Liver (tissue), 8 donors: ENCODE measurements at regions not wholly inside any gene's neighbourhood (a gene's known extent, or its start where the extent isn't known, plus 50 kb on each side); places are given as distances from the start of the nearest gene placed in this dataset.

Experiments
- DNase-seq: peaks from one replicate; pipeline ENCODE4 v3.0.0-alpha.2; 2017; ENCODE audit warnings: low spot score
- H3K27ac ChIP-seq, 2 donors: one replicate each; pipeline ENCODE4 v1.7.0; 2013; ENCODE audit warnings: inconsistent platforms in 2 of 2, low read length in 2 of 2, control low read depth in 1 of 2, low read depth in 1 of 2, mild to moderate bottlenecking in 1 of 2
- H3K27me3 ChIP-seq, 4 donors: one replicate each; pipeline versions ENCODE4 v1.6.1 to v1.7.0; 2013; ENCODE audit warnings: low read length in 3 of 4, inconsistent platforms in 1 of 4, mild to moderate bottlenecking in 1 of 4, moderate library complexity in 1 of 4; ENCODE audit not compliant: control insufficient read depth in 4 of 4, insufficient read depth in 4 of 4
- H3K36me3 ChIP-seq, 4 donors: one replicate each; pipeline versions ENCODE4 v1.6.1 to v1.7.0; 2013; ENCODE audit warnings: low read length in 3 of 4, mild to moderate bottlenecking in 3 of 4, low read depth in 1 of 4, moderate library complexity in 1 of 4; ENCODE audit not compliant: control insufficient read depth in 4 of 4, insufficient read depth in 3 of 4
- H3K4me1 ChIP-seq, 4 donors: one replicate each; pipeline versions ENCODE4 v1.6.1 to v1.7.0; 2013; ENCODE audit warnings: low read length in 3 of 4, mild to moderate bottlenecking in 3 of 4, moderate library complexity in 1 of 4; ENCODE audit not compliant: control insufficient read depth in 4 of 4, insufficient read depth in 4 of 4
- H3K4me3 ChIP-seq, 3 donors: one replicate each; pipeline versions ENCODE4 v1.6.1 to v1.7.0; 2013; ENCODE audit warnings: low read length in 3 of 3, control low read depth in 1 of 3, low read depth in 1 of 3, mild to moderate bottlenecking in 1 of 3
- H3K9ac ChIP-seq, 2 donors: one replicate each; pipeline ENCODE4 v1.7.0; 2013; ENCODE audit warnings: low read length in 2 of 2, mild to moderate bottlenecking in 2 of 2, moderate library complexity in 2 of 2, control low read depth in 1 of 2, low read depth in 1 of 2
- H3K9me3 ChIP-seq, 4 donors: one replicate each; pipeline versions ENCODE4 v1.6.1 to v1.7.0; 2013; ENCODE audit warnings: low read length in 3 of 4; ENCODE audit not compliant: control insufficient read depth in 4 of 4
- EGR1 ChIP-seq, 2 donors: IDR thresholded peaks; 2 replicates each; pipeline ENCODE4 v1.6.1; 2016 to 2018; ENCODE audit warnings: antibody characterized with exemption in 2 of 2, low read depth in 2 of 2
- FOXA1 ChIP-seq: IDR thresholded peaks from 2 replicates; pipeline ENCODE4 v1.6.1; 2016; ENCODE audit warnings: antibody characterized with exemption
- FOXA2 ChIP-seq: IDR thresholded peaks from 2 replicates; pipeline ENCODE4 v1.6.1; 2016; ENCODE audit warnings: antibody characterized with exemption
- GABPA ChIP-seq, 2 donors: IDR thresholded peaks in 1 of 2; conservative IDR thresholded peaks in 1 of 2; 2 replicates each; pipeline ENCODE4 v1.6.1; 2016; ENCODE audit warnings: antibody characterized with exemption in 2 of 2, mild to moderate bottlenecking in 1 of 2, moderate library complexity in 1 of 2
- HNF4G ChIP-seq: IDR thresholded peaks from 2 replicates; pipeline ENCODE4 v1.6.1; 2016; ENCODE audit warnings: antibody characterized with exemption
- JUND ChIP-seq, 2 donors: IDR thresholded peaks; 2 replicates each; pipeline ENCODE4 v1.6.1; 2016; ENCODE audit warnings: antibody characterized with exemption in 2 of 2
- NR2F2 ChIP-seq: IDR thresholded peaks from 2 replicates; pipeline ENCODE4 v1.6.1; 2016; ENCODE audit warnings: antibody characterized with exemption
- RAD21 ChIP-seq, 2 donors: IDR thresholded peaks; 2 replicates each; pipeline ENCODE4 v1.6.1; 2016; ENCODE audit warnings: antibody characterized with exemption in 2 of 2, mild to moderate bottlenecking in 2 of 2
- RXRA ChIP-seq, 2 donors: IDR thresholded peaks; 2 replicates each; pipeline ENCODE4 v1.6.1; 2017 to 2018; ENCODE audit warnings: antibody characterized with exemption in 2 of 2, mild to moderate bottlenecking in 1 of 2
- SP1 ChIP-seq: IDR thresholded peaks from 2 replicates; pipeline ENCODE4 v1.6.1; 2018; ENCODE audit warnings: antibody characterized with exemption, mild to moderate bottlenecking
- TAF1 ChIP-seq: conservative IDR thresholded peaks from 2 replicates; pipeline ENCODE4 v1.6.1; 2016; ENCODE audit warnings: antibody characterized with exemption, mild to moderate bottlenecking
- YY1 ChIP-seq: IDR thresholded peaks from 2 replicates; pipeline ENCODE4 v1.6.1; 2016; ENCODE audit warnings: antibody characterized with exemption, mild to moderate bottlenecking
- WGBS: extraction: QIAGEN DNeasy Blood & Tissue Kit; methylation state at CpG from one replicate; pipeline ENCODE4 v1.1.7; 2013; 5-methylcytosine and 5-hydroxymethylcytosine counted together
- TF ChIP-seq, protein P1 (sequence below): IDR thresholded peaks from 2 replicates; pipeline ENCODE4 v1.6.1; 2016; ENCODE audit warnings: antibody characterized with exemption
- TF ChIP-seq, protein P2 (sequence below): IDR thresholded peaks from 2 replicates; pipeline ENCODE4 v1.6.1; 2016; ENCODE audit warnings: antibody characterized with exemption
- TF ChIP-seq, protein P3 (sequence below): fragments of 150-350 bp; IDR thresholded peaks from 2 replicates; pipeline ENCODE4 v1.5.1; 2017; ENCODE audit warnings: improper control_type of control experiment, low read depth, low read length; ENCODE audit not compliant: missing input control
- TF ChIP-seq, protein P4 (sequence below): IDR thresholded peaks from 2 replicates; pipeline ENCODE4 v1.6.1; 2016; ENCODE audit warnings: antibody characterized with exemption, mild to moderate bottlenecking
- TF ChIP-seq, protein P5 (sequence below): IDR thresholded peaks from 2 replicates; pipeline ENCODE4 v1.6.1; 2016; ENCODE audit warnings: antibody characterized with exemption
- donor health status: healthy.
- donor health status: healthy.
- donor health status: healthy.
- donor health status: healthy.
- donor health status: healthy.

DNA sequence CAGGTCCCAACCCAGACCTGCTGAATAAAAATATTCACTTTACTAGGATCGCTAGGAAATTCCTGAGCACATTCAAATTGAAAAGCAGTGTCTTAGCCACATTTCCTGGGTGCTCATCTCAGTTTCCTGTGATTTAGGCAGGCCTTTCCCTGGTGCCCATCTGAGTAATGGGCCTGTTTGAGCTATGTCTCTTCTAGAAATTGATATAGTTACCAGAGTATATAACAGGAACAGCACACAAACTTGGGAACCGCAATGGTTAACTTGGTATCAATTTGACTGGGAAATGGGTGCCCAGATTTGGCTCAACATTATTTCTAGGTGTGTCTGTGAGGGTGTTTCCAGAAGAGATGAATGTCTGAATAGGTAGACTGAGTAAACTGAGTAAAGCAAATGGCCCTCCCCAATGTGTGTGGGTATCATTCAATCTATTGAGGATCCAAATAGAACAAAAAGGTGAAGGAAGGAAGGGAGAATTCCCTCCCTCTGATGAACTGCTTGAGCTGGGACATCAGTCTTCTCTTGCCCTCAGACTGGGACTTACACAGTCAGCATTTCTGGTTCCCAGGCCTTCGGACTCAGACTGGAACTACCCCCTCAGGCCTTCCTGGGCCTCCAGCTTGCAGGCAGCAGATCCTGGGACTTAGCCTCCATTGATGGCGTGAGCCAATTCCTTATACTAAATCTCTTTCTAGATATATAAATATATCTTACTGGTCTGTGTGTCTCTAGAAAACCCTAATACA lies 99.1 kb downstream of the CCDC71L start:
- Histone ChIP-seq H3K9me3 (no peaks in the 10 kb centered on the region), H3K36me3 (no peaks in the 10 kb centered on the region), H3K9ac (no peak overlapping the region), H3K4me1 (no peaks in the 10 kb centered on the region), H3K27me3 (no peaks in the 10 kb centered on the region), H3K4me3 (no peak overlapping the region), H3K27ac (no peak overlapping the region)
- WGBS = 93% methylated on average over 4 of the region's 4 CpGs
- no peak for DNase-seq
- TF ChIP-seq SP1 (no peak), YY1 (no peak), GABPA (IDR thresholded peaks at IDR 0.05 in 1 of 2, conservative IDR thresholded peaks at IDR 0.05 in 1 of 2) (no peak), NR2F2 (no peak), RAD21 (IDR thresholded peaks at IDR 0.05) (no peak), HNF4G (no peak), JUND (IDR thresholded peaks at IDR 0.05) (no peak), TAF1 (no peak), EGR1 (IDR thresholded peaks at IDR 0.05; ENCODE audit: low read depth in 2 of 2) (no peak), FOXA2 (no peak), RXRA (IDR thresholded peaks at IDR 0.05) (no peak), FOXA1 (no peak)
- TF ChIP-seq, protein P1, sequence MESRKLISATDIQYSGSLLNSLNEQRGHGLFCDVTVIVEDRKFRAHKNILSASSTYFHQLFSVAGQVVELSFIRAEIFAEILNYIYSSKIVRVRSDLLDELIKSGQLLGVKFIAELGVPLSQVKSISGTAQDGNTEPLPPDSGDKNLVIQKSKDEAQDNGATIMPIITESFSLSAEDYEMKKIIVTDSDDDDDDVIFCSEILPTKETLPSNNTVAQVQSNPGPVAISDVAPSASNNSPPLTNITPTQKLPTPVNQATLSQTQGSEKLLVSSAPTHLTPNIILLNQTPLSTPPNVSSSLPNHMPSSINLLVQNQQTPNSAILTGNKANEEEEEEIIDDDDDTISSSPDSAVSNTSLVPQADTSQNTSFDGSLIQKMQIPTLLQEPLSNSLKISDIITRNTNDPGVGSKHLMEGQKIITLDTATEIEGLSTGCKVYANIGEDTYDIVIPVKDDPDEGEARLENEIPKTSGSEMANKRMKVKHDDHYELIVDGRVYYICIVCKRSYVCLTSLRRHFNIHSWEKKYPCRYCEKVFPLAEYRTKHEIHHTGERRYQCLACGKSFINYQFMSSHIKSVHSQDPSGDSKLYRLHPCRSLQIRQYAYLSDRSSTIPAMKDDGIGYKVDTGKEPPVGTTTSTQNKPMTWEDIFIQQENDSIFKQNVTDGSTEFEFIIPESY = no peak
- TF ChIP-seq, protein P2, sequence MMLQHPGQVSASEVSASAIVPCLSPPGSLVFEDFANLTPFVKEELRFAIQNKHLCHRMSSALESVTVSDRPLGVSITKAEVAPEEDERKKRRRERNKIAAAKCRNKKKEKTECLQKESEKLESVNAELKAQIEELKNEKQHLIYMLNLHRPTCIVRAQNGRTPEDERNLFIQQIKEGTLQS = no peak
- TF ChIP-seq, protein P3, sequence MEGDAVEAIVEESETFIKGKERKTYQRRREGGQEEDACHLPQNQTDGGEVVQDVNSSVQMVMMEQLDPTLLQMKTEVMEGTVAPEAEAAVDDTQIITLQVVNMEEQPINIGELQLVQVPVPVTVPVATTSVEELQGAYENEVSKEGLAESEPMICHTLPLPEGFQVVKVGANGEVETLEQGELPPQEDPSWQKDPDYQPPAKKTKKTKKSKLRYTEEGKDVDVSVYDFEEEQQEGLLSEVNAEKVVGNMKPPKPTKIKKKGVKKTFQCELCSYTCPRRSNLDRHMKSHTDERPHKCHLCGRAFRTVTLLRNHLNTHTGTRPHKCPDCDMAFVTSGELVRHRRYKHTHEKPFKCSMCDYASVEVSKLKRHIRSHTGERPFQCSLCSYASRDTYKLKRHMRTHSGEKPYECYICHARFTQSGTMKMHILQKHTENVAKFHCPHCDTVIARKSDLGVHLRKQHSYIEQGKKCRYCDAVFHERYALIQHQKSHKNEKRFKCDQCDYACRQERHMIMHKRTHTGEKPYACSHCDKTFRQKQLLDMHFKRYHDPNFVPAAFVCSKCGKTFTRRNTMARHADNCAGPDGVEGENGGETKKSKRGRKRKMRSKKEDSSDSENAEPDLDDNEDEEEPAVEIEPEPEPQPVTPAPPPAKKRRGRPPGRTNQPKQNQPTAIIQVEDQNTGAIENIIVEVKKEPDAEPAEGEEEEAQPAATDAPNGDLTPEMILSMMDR = no peak
- TF ChIP-seq, protein P4, sequence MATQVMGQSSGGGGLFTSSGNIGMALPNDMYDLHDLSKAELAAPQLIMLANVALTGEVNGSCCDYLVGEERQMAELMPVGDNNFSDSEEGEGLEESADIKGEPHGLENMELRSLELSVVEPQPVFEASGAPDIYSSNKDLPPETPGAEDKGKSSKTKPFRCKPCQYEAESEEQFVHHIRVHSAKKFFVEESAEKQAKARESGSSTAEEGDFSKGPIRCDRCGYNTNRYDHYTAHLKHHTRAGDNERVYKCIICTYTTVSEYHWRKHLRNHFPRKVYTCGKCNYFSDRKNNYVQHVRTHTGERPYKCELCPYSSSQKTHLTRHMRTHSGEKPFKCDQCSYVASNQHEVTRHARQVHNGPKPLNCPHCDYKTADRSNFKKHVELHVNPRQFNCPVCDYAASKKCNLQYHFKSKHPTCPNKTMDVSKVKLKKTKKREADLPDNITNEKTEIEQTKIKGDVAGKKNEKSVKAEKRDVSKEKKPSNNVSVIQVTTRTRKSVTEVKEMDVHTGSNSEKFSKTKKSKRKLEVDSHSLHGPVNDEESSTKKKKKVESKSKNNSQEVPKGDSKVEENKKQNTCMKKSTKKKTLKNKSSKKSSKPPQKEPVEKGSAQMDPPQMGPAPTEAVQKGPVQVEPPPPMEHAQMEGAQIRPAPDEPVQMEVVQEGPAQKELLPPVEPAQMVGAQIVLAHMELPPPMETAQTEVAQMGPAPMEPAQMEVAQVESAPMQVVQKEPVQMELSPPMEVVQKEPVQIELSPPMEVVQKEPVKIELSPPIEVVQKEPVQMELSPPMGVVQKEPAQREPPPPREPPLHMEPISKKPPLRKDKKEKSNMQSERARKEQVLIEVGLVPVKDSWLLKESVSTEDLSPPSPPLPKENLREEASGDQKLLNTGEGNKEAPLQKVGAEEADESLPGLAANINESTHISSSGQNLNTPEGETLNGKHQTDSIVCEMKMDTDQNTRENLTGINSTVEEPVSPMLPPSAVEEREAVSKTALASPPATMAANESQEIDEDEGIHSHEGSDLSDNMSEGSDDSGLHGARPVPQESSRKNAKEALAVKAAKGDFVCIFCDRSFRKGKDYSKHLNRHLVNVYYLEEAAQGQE = no peak

DNA sequence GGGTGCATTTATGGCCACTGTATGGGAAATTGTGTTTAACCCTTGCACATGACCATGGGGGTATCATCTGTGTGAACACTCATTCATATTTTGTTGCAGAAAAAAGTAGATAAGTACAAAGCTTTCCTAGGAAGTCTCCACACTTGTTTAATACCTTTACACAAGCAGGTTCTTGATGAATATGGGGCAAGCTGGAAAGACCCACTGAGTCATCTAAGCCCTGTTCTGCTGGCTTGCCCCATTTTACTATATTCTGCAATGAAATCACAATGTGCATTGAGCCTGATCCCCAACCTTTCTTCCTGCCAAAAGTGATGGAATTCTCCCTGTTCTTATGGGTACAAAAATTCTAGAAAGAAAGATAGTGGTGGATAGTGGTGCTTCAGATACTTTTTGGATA lies 99.8 kb downstream of the CCDC71L start:
- Histone ChIP-seq H3K9me3 (no peaks in the 10 kb centered on the region), H3K9ac (no peak overlapping the region), H3K4me3 (no peak overlapping the region), H3K27me3 (no peaks in the 10 kb centered on the region), H3K4me1 (no peaks in the 10 kb centered on the region), H3K27ac (no peak overlapping the region), H3K36me3 (no peaks in the 10 kb centered on the region)
- DNase-seq = no peak
- TF ChIP-seq RXRA (IDR thresholded peaks at IDR 0.05) (no peak), JUND (IDR thresholded peaks at IDR 0.05) (no peak)
- TF ChIP-seq, protein P5, sequence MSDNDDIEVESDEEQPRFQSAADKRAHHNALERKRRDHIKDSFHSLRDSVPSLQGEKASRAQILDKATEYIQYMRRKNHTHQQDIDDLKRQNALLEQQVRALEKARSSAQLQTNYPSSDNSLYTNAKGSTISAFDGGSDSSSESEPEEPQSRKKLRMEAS = no peak
- TF ChIP-seq, protein P2 = no peak
